IgD-negative memory B cell (primary cell): ENCODE measurements at regions not wholly inside any gene's neighbourhood (a gene's known extent, or its start where the extent isn't known, plus 50 kb on each side); places are given as distances from the start of the nearest gene placed in this dataset.
"Not testable (repeated sequence)": the region's sequence is repeated elsewhere in the genome, so short reads cannot be mapped to it uniquely, and the experiment has no call there.

ENCODE experiments used
- H3K27ac Mint-ChIP-seq, 3 donors: one replicate each; pipeline ENCODE4 v1.8.0; 2020 to 2022; ENCODE audit warnings: mild to moderate bottlenecking in 3 of 3, mixed read lengths in 3 of 3, moderate library complexity in 1 of 3
- H3K27me3 Mint-ChIP-seq: one replicate; pipeline ENCODE4 v1.8.0; 2021; ENCODE audit warnings: mixed read lengths
- H3K36me3 Mint-ChIP-seq: one replicate; pipeline ENCODE4 v1.8.0; 2020; ENCODE audit warnings: mild to moderate bottlenecking, mixed read lengths
- H3K4me1 Mint-ChIP-seq, 3 donors: one replicate each; pipeline ENCODE4 v1.8.0; 2020 to 2022; ENCODE audit warnings: mixed read lengths in 3 of 3, mild to moderate bottlenecking in 1 of 3
- H3K4me3 Mint-ChIP-seq, 4 donors: one replicate each; pipeline ENCODE4 v1.8.0; 2020 to 2022; ENCODE audit warnings: mild to moderate bottlenecking in 4 of 4, mixed read lengths in 4 of 4, moderate library complexity in 3 of 4
- H3K9me3 Mint-ChIP-seq, 3 donors: one replicate each; pipeline ENCODE4 v1.8.0; 2020 to 2021; ENCODE audit warnings: mixed read lengths in 3 of 3, mild to moderate bottlenecking in 1 of 3

- Mint-ChIP-seq H3K36me3 (no peaks in the 10 kb centered on the region), H3K27ac (no peak overlapping the region), H3K9me3 (no peaks in the 10 kb centered on the region), H3K27me3 (peaks cover 10% of the 10 kb centered on the region), H3K4me1 (no peaks in the 10 kb centered on the region), H3K4me3 (no peak overlapping the region)
Observed at GRCh38 chr5:115452536-115453235, 91.9 kb downstream of the FEM1C start.

- Mint-ChIP-seq H3K4me1 (no peaks in the 10 kb centered on the region), H3K27ac (no peak overlapping the region), H3K9me3 (no peaks in the 10 kb centered on the region), H3K27me3 (peaks cover 7% of the 10 kb centered on the region), H3K4me3 (no peak overlapping the region), H3K36me3 (peaks cover 1% of the 10 kb centered on the region)
Observed at GRCh38 chr5:115452083-115452482, 92.5 kb downstream of the FEM1C start.

GRCh38 chr5:115450741-115451140, 93.8 kb downstream of the FEM1C start:
- Mint-ChIP-seq H3K27ac (no peak overlapping the region), H3K9me3 (no peaks in the 10 kb centered on the region)

GRCh38 chr5:115448630-115449029, 95.9 kb downstream of the FEM1C start:
- H3K4me1 Mint-ChIP-seq, H3K36me3 Mint-ChIP-seq, H3K4me3 Mint-ChIP-seq, H3K27ac Mint-ChIP-seq, H3K9me3 Mint-ChIP-seq, H3K27me3 Mint-ChIP-seq: not testable (repeated sequence)

More at GRCh38 chr5:115450741-115451140, 93.8 kb downstream of the FEM1C start:
- Mint-ChIP-seq H3K27me3 (no peaks in the 10 kb centered on the region), H3K36me3 (peaks cover 1% of the 10 kb centered on the region), H3K4me3 (no peak overlapping the region), H3K4me1 (no peaks in the 10 kb centered on the region)

GRCh38 chr5:115440782-115441451, 103.7 kb downstream of the FEM1C start:
- Mint-ChIP-seq H3K27ac (no peak overlapping the region), H3K4me1 (no peaks in the 10 kb centered on the region), H3K36me3 (no peaks in the 10 kb centered on the region), H3K9me3 (peaks cover 7 to 31% (median 7%) of the 10 kb centered on the region in 3 donors), H3K27me3 (peaks cover 3% of the 10 kb centered on the region), H3K4me3 (no peak overlapping the region)

- Mint-ChIP-seq H3K9me3 (peaks cover 7 to 31% (median 7%) of the 10 kb centered on the region in 3 donors), H3K4me1 (no peaks in the 10 kb centered on the region), H3K36me3 (no peaks in the 10 kb centered on the region), H3K27me3 (peaks cover 3% of the 10 kb centered on the region), H3K27ac (no peak overlapping the region), H3K4me3 (no peak overlapping the region)
Observed at GRCh38 chr5:115439639-115440038, 104.9 kb downstream of the FEM1C start.

GRCh38 chr5:115439042-115439441, 105.5 kb downstream of the FEM1C start:
- H3K36me3 Mint-ChIP-seq, result no peaks in the 10 kb centered on the region
- no peak overlapping the region for H3K4me3 Mint-ChIP-seq
- H3K27ac Mint-ChIP-seq, result no peak overlapping the region
- no peaks in the 10 kb centered on the region for H3K4me1 Mint-ChIP-seq
- H3K9me3 Mint-ChIP-seq, result peaks cover 7 to 31% (median 7%) of the 10 kb centered on the region in 3 donors
- peaks cover 3% of the 10 kb centered on the region for H3K27me3 Mint-ChIP-seq

GRCh38 chr5:115435778-115436712, 108.5 kb downstream of the FEM1C start:
- H3K4me1 Mint-ChIP-seq, result no peaks in the 10 kb centered on the region
- no peaks in the 10 kb centered on the region for H3K36me3 Mint-ChIP-seq
- H3K27me3 Mint-ChIP-seq, result peaks cover 3% of the 10 kb centered on the region
- no peak overlapping the region for H3K27ac Mint-ChIP-seq
- H3K4me3 Mint-ChIP-seq, result no peak overlapping the region
- peaks cover 5 to 31% (median 7%) of the 10 kb centered on the region in 3 donors for H3K9me3 Mint-ChIP-seq

- Mint-ChIP-seq H3K9me3 (peaks cover 5 to 26% (median 7%) of the 10 kb centered on the region in 3 donors), H3K27ac (no peak overlapping the region), H3K36me3 (no peaks in the 10 kb centered on the region), H3K4me3 (no peak overlapping the region), H3K27me3 (peaks cover 3% of the 10 kb centered on the region), H3K4me1 (peaks cover 0 to 2% (median 1%) of the 10 kb centered on the region in 3 donors)
Observed at GRCh38 chr5:115435065-115435777, 109.4 kb downstream of the FEM1C start.

GRCh38 chr5:115433918-115434317, 110.7 kb downstream of the FEM1C start:
- Mint-ChIP-seq H3K4me1 (peaks cover 0 to 5% (median 4%) of the 10 kb centered on the region in 3 donors), H3K4me3 (no peak overlapping the region), H3K36me3 (no peaks in the 10 kb centered on the region), H3K27me3 (peaks cover 3% of the 10 kb centered on the region), H3K9me3 (peaks cover 0 to 13% (median 7%) of the 10 kb centered on the region in 3 donors), H3K27ac (no peak overlapping the region)

- H3K36me3 Mint-ChIP-seq, result no peaks in the 10 kb centered on the region
- H3K9me3 Mint-ChIP-seq, result peaks cover 0 to 7% (median 3%) of the 10 kb centered on the region in 3 donors
- no peak overlapping the region for H3K4me3 Mint-ChIP-seq
- H3K27me3 Mint-ChIP-seq, result peaks cover 3% of the 10 kb centered on the region
- H3K4me1 Mint-ChIP-seq, result peaks cover 0 to 5% (median 4%) of the 10 kb centered on the region in 3 donors
- no peak overlapping the region for H3K27ac Mint-ChIP-seq
Observed at GRCh38 chr5:115432691-115433090, 111.9 kb downstream of the FEM1C start.

- Mint-ChIP-seq H3K27me3 (peaks cover 3% of the 10 kb centered on the region), H3K4me1 (peaks cover 0 to 5% (median 4%) of the 10 kb centered on the region in 3 donors), H3K9me3 (no peaks in the 10 kb centered on the region), H3K36me3 (no peaks in the 10 kb centered on the region), H3K27ac (no peak overlapping the region), H3K4me3 (no peak overlapping the region)
Observed at GRCh38 chr5:115431116-115431515, 113.5 kb downstream of the FEM1C start.

- H3K9me3 Mint-ChIP-seq, result no peaks in the 10 kb centered on the region
- peaks cover 3% of the 10 kb centered on the region for H3K27me3 Mint-ChIP-seq
- no peaks in the 10 kb centered on the region for H3K36me3 Mint-ChIP-seq
Observed at GRCh38 chr5:115430374-115430773, 114.2 kb downstream of the FEM1C start.

GRCh38 chr5:115429345-115429940, 115.1 kb downstream of the FEM1C start:
- Mint-ChIP-seq H3K36me3 (no peaks in the 10 kb centered on the region), H3K9me3 (no peaks in the 10 kb centered on the region), H3K4me1 (peaks cover 0 to 5% (median 4%) of the 10 kb centered on the region in 3 donors), H3K4me3 (no peak overlapping the region), H3K27me3 (peaks cover 5% of the 10 kb centered on the region), H3K27ac (no peak overlapping the region)

More at GRCh38 chr5:115430374-115430773, 114.2 kb downstream of the FEM1C start:
- H3K4me1 Mint-ChIP-seq, result peaks cover 0 to 5% (median 4%) of the 10 kb centered on the region in 3 donors
- H3K4me3 Mint-ChIP-seq, result no peak overlapping the region
- H3K27ac Mint-ChIP-seq, result no peak overlapping the region
